NCI-H82 treated with DMSO at 0.1 percent for 48 hours (cell line): ENCODE measurements at regions not wholly inside any gene's neighbourhood (a gene's known extent, or its start where the extent isn't known, plus 50 kb on each side); places are given as distances from the start of the nearest gene placed in this dataset.
"Not testable (repeated sequence)": the region's sequence is repeated elsewhere in the genome, so short reads cannot be mapped to it uniquely, and the experiment has no call there.

Experiments used
- DNase-seq: peaks from one replicate; lab custom pipeline; 2025; ENCODE audit not compliant: unreplicated experiment; lab: John Stamatoyannopoulos, UW

DNA sequence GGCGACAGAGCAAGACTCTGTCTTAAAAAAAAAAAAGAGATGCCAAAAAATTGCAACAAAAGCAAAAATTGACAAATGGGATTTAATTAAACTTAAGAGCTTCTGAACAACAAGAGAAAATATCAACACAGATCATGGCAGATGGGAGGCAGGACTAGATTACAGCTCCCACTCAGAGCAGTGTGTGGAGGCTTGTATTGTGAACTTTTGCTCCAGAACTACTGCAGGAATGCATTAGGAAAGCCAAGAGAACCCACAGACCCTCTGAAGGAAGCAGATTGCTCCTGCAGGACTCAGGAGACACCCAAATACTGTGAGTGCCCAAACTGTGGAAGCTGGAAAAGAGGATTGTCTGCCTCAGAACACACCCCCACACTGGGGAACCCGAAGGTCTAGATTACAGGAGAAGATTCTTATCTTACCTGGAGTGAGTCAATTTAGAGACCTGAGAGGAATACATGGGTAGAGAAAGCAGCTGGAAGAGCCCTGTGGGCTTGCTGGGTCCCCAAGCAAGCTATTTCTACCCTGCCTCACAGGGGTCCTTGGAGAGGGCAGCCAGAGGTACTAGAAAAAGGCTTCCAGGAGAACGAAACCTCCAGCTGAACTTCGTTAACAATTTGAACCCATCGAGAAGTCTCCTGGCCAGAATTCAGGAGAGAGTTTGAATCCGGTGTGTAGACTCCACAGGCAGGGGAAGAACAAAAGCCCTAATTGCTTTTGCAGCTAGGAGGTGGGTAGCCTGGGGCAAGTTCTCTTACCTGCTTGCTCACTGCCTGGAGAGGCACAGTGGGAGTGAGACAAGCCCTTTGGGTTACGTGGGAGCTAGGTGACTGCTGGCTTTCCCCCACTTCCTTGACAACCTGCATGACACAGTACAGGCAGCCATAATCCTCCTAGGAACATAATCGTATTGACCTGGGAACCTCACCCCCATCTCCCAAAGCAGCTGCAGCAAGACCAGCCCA lies 593.4 kb upstream of the RGMB start:
- no peak for DNase-seq

DNA sequence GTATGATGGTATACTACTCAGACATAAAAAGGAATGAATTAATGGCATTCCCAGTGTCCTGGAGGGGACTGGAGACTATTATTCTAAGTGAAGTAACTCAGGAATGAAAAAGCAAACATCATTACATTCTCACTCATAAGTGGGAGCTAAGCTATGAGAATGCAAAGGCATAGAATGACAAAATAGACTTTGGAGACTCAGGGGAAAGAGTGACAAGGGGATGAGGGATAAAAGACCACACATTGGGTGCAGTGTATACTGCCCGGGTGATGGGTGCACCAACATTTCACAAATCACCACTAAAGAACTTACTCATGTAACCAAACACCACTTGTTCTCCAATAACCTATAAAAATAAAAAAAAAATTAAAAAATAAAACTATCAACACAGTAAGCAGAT lies 587.3 kb upstream of the RGMB start:
- DNase-seq: no peak

DNA sequence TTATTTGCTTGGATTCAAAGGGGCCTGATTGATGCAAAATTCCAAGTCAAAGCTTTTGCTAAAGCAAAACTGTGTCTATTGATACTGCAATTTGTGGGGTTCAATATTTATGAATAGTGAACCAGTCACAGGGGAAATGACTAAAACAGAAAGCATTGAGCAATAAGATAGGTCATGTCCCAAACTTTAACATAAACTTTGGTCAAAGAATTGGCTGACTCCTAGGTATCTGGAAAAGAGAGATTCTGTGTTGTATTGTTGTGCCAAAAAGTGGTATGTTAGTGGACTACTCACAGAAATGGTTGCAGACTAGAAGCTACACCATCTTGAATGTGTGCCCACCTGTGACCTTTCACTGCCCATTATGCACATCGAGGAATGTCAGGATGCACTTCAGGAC lies 585.5 kb upstream of the RGMB start:
- no peak for DNase-seq

DNA sequence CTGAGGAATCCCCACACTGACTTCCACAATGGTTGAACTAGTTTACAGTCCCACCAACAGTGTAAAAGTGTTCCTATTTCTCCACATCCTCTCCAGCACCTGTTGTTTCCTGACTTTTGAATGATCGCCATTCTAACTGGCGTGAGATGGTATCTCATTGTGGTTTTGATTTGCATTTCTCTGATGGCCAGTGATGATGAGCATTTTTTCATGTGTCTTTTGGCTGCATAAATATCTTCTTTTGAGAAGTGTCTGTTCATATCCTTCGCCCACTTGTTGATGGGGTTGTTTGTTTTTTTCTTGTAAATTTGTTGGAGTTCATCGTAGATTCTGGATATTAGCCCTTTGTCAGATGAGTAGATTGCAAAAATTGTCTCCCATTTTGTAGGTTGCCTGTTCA lies 583.1 kb upstream of the RGMB start:
- DNase-seq: not testable (repeated sequence)

DNA sequence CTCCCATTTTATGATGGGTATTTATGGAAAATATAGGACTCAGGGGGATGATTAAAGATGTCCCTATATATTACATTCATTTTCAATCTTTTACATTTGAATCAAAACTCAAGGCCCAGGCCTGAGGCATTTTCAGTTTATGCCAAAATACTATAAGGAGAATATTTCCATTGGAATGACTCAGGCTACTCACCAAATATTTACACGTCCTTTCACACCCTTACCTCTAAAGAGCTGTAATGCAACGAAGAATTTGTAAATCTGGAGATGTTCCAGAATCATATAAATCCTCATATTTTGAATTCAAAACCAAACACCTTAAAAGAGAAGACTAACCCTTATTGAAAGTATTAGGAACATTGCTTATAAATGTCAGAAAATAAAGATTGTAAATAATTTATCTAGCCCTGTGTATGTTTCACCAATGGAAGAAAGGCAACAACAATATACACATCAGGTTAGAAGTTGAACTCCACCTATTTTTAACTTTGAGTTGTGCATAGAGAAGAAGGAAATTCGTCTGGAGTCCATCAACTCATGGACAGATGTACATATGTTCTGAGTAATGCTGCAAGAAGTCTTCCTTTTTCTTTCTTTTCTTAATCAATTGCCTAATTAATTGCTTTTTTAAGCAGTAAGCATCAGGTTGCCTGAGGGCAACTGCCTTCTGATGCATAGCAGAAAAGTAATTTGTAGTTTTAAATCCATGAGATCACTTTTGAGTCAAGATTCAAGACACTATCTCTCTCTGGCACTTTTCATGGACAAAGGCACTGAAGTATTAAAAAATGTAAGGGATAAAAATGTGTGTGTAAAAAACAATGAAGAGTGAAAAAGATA lies 579.3 kb upstream of the RGMB start:
- DNase-seq: no peak

DNA sequence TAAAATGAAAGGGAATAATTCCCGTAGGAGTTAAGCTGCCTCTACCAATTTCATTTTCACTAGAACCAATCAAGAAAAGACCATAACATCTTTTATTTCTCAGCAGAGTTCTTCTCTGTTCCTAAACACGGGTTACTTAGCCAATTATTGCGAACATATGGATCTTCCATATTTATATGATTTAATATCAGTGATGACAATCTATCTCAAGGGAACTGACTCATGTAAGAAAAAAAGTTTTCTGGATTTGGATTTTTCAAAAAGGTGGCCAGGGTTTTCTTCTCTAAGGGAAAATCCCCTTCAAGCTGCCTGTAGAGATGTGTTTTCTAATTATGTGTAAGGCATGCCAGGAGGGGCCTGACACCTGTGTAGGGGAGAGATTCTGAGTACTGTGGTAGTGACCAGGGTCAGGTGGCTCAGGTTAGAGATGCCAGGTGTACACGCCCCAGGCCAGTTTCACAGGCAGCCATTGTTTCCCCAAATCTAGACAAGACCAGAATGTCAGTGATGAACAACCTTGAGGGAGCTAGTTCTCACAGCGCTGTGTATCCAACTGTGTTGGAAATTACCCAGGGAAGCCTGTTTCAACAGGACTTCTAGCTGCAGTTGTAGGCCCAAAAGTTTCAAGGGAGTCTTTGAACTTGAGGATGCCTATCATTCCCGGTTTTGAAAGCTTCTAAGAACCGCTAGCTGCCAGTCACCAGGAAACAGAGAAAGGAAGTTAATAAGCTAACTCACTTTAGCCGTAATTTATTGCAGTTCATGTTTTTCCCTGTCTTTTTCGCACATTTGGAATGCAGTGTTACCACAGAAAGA lies 572.5 kb upstream of the RGMB start:
- DNase-seq: no peak

DNA sequence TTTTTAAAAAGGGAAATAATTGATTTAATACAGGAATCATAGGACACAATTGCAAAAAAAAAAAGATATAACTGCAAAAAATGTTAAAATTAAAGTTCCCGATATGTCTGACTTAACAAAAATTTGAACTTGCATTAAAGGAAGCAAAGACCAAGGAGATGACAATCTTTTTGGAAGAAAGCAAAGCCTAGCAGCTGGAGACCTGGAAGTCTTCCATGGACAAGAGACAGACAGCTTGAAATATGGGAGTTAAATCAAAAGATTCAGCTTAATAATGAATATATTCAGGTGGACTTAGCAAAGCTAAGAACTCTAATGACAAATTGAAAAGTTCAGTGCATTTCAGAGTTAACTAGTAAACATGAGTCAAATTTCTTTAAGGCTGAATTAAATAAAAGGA lies 568.7 kb upstream of the RGMB start:
- DNase-seq: no peak

DNA sequence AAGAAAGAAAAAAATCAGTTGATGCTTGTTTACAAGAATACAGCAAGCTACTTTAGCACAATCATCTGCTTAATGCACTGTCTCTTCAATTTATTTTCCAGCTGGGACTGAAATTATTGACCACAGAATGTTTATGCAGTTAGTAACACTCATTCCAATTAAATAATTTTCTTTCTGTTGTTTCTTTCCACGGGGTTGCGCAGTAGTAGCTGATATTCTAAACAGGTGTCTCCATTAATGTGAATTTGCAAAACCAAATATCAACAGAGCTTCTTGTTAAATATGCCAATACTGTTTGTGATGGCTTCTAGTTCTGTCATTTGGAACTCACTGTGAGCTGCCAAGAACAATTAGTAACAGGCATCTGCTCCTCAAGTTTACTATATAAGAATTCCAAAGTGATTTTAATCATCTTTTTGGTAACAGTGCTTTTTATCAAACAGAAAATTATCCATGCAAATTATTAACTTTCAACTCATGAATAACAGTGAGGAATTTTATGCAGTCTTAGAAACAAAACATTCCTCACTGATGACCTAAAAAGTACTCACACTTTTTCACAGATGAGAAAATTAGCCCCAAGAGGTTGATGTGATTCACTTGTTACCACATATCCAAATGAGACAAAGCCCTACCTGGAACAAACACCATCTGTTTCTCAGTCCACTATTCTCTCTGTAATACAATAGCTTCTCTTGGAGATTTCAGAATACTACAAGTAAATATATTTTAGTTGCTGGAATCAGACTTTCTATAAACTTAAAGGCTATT lies 567.6 kb upstream of the RGMB start:
- no peak for DNase-seq

DNA sequence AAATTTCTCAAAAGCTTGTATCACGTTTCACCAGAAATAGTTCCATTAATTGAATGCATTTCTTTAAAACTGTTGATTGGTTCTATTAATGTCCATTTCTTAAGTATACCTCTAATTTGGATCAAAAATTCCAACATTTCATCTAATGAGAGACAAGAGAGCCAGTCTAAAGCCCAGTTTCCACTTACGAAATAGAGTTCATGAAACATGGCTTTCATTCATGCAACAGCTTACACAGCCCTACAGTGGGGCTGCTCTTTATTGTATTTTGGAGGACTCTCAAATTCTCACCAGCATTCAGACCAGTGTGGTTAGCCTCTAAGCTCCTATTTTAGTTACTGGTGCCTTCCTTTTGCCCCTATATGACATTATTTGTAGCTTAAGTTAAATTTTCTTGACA lies 566.9 kb upstream of the RGMB start:
- no peak for DNase-seq

DNA sequence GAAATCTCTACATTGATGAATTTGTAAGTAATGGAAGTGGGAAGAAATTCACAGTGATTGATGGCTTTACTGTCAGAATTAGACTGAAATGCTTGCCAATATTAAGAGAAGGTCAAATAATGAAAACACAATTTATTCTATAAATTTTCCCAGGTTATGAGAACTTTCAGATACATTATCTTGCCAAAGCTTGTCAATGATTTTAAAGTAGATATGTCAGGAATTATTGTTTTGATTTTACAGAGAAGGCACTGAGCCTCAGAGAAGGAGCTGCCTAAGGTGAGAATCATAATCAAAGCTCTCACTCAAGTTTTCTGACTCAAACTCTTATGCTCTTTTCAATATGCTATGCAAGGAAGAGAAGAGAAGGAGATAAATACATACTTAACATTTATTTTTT lies 564.0 kb upstream of the RGMB start:
- DNase-seq: no peak

DNA sequence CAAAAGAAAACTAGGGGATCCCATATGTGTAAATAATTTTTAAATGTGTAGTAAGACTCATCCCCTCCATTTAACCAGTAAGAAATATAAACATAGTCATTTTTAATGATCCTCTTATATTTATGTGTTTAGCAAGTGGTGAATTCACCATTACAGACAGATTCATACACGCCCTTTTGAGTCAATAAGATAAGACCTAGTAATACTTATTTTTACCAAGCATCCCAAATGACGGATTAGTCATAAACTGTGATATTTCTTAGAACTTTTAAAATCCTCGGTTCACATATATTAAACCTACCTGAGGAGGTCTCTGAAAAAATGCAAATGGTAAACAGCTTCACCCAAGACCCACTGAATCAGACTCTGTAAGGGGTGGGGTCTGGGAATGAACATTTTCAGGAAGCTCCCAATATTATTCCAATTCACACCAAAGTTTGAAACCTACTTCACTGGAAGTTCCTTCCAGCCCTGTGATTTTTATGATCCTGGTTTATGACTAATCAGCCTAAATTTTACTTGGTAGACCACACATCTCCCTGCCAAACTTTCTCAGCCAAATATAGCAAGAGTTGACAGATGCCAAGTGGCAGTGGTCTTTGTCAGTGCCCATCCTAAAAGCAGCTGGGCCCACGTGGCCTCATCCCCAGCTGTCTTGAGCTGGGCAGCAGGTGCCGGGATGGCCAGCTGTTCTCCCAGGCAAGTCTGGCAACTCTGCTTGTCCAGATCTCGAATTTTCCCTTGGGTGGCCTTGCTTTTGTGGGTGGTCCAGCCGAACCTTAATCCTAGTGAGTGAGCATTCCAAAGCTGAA lies 559.0 kb upstream of the RGMB start:
- DNase-seq: no peak

DNA sequence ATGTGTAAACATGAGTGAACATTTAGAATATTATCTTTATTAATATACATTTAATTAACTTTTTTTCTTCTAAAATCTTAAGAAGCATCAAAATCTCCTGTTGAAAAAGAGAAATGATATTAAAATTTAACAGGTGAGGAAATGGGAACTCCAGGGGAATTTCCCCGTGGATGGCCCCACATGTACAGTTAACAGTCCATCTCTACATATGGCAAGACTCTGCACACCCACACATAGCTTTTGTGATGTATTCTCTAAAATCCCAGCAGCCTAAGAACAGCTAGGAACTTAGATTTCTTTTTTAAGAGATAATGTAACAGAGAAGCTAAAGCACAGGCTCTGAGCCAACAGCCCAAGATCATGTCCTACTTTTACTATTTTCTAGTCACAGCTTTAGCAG lies 556.3 kb upstream of the RGMB start:
- no peak for DNase-seq

DNA sequence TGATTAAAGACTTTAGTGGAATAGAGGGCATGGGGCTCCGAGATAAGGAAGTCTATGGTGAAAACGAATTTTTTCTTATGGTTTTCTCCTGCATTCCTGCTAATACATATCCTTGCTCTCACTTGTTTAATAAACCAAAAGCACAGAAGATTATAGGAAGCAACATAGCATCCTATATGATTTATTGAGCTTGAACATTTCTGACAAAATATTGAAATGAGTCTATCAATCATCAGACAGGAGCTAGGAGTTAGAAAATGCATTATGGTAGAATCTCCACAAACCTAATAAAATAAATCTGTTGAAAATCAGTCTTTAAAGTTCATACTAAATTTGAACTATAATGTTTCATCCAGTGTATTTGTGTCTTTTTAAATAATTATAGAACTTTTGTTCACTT lies 554.6 kb upstream of the RGMB start:
- DNase-seq: no peak

DNA sequence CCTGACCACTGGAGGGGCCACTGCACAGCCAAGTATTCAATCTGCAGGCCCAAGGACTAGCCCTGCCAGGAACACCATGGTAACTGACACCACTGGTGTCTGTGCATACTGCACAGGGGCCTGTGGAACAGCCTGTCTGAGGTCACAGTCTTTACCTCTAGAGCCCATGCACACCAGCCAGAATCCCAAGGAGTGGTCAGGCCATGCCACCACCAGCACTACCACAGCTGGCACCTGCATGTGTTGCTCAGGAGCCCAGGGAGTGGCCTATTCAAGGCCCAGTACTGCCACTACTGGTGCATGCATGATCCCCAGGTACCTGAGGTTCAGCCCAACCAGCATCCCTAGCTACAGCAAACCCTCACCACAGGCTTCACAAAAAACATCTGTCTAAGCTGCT lies 546.0 kb upstream of the RGMB start:
- no peak for DNase-seq

DNA sequence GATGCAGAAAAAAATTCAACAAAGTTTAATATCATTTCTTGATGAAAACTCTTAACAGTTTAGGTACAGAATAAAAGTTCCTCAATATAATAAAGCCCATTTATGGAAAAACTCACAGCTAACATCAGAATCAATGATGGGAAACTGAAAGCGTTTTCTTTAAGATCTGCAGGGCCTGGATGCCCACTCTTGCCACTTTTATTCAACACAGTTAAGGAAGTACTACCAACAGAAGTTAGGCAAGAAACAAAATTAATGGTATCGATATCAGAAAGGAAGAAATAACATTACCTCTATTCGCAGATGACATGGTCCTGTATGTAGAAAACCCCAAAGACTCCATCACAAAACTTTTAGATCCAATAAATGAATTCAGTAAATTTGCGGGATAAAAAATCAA lies 542.4 kb upstream of the RGMB start:
- DNase-seq: no peak

DNA sequence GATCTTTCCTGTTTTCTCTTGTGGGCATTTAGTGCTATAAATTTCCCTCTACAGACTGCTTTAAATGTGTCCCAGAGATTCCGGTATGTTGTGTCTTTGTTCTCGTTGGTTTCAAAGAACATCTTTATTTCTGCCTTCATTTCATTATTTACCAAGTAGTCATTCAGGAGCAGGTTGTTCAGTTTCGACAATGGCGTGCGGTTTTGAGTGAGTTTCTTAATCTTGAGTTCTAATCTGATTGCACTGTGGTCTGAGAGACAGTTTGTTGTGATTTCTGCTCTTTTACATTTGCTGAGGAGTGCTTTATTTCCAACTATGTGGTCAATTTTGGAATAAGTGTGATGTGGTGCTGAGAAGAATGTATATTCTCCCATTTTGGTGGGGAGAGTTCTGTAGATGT lies 535.7 kb upstream of the RGMB start:
- DNase-seq: not testable (repeated sequence)

DNA sequence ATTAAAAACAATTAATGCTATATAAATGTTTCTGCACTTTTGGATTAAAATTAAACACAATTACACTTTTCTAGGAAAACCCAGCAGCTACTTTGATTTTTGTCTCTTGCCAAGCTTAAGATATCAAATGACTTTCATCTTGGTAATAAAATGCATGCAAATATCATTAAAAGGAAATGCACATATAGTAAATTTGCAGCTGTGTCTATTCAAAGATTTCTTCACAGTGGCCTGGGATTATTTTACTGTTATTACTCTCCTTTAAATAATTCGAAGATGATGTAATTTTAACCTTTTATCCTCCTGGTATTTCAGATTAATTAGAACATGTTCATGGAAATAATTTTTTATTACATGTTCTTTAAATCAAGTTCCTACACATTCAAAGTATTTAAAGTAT lies 529.5 kb upstream of the RGMB start:
- DNase-seq: no peak

DNA sequence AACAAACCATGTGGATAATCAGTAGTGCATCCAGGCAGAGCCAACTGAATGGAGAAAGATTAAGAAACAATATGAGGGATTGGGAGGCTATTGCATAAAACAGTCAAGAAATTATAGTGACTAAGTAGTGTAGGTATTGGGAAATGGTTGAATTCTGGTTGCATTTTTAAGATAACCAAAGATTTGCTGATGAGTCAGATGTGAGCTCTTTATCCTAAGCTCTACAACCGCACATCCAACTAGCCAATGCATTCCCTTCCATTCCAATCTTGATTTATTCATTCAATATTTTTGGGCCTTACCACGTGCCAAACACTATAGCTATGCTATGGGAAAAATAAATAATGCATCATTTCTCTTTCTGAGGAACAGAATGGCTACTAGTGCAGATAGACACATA lies 524.5 kb upstream of the RGMB start:
- no peak for DNase-seq

DNA sequence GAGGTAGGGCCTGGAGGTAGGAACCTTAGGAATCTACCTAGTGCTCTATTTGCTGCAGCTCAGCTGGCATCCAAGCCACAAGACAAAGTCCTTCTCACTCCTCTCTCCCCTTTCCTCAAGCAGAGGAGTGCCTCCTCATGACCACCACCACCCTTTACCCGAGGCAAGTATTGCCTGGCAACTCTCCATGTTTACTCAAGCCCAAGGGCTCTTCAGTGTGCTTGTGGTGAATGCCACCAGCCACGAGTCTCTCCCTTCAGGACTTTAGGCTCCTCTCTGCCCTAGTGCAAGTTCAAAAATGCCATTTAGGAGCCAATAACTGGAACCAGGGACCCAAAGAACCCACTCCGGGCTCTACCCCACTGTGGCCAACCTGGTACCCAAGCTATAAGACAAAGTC lies 514.5 kb upstream of the RGMB start:
- DNase-seq: no peak

DNA sequence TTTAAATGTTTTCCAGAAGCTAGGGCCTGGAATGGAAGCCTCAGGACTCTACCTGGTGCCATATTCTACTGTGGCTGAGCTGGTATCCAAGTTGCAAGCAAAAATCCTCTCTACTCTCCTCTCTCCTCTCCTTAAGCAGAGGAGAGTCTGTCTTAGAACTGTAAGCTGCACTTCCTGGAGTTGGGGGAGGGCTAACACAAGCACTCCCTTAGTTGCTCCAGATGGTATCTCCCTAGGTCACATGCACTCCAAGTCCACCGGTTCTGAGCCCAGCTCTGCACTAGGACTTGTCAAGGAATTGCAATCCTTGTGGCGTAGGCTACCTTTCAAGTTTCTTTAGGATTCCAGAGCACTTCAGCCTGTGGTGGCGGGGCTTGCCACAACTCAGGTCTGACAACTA lies 513.9 kb upstream of the RGMB start:
- no peak for DNase-seq
